ENCODE measurements at regions not wholly inside any gene's neighbourhood (a gene's known extent, or its start where the extent isn't known, plus 50 kb on each side); places are given as distances from the start of the nearest gene placed in this dataset.

DNA sequence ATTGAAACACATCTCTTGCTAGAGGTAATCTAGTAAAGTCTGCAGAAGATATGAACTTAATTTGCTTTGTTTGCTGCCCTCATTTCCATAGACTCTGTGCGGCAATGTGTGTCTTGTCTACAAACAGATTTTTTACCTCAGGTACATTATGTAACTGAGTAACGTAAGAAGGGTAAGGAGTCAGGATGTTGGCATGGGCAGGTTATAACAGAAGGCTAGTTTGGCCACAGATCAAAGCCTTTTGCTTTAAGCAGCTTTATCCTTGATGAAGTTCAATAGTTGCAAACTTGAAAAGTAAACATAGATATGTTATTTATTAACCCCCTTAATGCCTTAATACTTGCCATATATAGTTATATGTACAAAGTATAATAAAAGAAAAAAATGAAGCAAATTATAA, 391.6 kb upstream of the FKBP1C start:
- TF ChIP-seq, protein P1, sequence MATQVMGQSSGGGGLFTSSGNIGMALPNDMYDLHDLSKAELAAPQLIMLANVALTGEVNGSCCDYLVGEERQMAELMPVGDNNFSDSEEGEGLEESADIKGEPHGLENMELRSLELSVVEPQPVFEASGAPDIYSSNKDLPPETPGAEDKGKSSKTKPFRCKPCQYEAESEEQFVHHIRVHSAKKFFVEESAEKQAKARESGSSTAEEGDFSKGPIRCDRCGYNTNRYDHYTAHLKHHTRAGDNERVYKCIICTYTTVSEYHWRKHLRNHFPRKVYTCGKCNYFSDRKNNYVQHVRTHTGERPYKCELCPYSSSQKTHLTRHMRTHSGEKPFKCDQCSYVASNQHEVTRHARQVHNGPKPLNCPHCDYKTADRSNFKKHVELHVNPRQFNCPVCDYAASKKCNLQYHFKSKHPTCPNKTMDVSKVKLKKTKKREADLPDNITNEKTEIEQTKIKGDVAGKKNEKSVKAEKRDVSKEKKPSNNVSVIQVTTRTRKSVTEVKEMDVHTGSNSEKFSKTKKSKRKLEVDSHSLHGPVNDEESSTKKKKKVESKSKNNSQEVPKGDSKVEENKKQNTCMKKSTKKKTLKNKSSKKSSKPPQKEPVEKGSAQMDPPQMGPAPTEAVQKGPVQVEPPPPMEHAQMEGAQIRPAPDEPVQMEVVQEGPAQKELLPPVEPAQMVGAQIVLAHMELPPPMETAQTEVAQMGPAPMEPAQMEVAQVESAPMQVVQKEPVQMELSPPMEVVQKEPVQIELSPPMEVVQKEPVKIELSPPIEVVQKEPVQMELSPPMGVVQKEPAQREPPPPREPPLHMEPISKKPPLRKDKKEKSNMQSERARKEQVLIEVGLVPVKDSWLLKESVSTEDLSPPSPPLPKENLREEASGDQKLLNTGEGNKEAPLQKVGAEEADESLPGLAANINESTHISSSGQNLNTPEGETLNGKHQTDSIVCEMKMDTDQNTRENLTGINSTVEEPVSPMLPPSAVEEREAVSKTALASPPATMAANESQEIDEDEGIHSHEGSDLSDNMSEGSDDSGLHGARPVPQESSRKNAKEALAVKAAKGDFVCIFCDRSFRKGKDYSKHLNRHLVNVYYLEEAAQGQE (IDR thresholded peaks at IDR 0.05; ENCODE audit: insufficient read depth in 1 of 2, low read depth in 2 of 2, low read length in 1 of 2) = no peak
- TF ChIP-seq, protein P2, sequence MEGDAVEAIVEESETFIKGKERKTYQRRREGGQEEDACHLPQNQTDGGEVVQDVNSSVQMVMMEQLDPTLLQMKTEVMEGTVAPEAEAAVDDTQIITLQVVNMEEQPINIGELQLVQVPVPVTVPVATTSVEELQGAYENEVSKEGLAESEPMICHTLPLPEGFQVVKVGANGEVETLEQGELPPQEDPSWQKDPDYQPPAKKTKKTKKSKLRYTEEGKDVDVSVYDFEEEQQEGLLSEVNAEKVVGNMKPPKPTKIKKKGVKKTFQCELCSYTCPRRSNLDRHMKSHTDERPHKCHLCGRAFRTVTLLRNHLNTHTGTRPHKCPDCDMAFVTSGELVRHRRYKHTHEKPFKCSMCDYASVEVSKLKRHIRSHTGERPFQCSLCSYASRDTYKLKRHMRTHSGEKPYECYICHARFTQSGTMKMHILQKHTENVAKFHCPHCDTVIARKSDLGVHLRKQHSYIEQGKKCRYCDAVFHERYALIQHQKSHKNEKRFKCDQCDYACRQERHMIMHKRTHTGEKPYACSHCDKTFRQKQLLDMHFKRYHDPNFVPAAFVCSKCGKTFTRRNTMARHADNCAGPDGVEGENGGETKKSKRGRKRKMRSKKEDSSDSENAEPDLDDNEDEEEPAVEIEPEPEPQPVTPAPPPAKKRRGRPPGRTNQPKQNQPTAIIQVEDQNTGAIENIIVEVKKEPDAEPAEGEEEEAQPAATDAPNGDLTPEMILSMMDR (IDR thresholded peaks at IDR 0.05) = no peak
- TF ChIP-seq POLR2AphosphoS5 (IDR thresholded peaks at IDR 0.05; ENCODE audit: low read depth, low read length) (no peak), TCF7L2 (IDR thresholded peaks at IDR 0.05; ENCODE audit: low read depth, low read length) (no peak)
